Activated effector memory CD4-positive, alpha-beta T cell treated with anti-CD3 and anti-CD28 coated beads, Interleukin-2, amount 50 U/mL, for 16 hours (primary cell): ENCODE measurements at regions not wholly inside any gene's neighbourhood (a gene's known extent, or its start where the extent isn't known, plus 50 kb on each side); places are given as distances from the start of the nearest gene placed in this dataset.

Source experiments
- DNase-seq: peaks from one replicate; pipeline ENCODE4 v3.0.0-alpha.2; 2020

GRCh38 chr10:69684020-69684980, 54.3 kb downstream of the FAM241B start:
- DNase-seq = no peak

- no peak for DNase-seq
These were observed 54.9 kb downstream of the FAM241B start for GRCh38 chr10:69684981-69685353.

- DNase-seq = no peak
These were observed 55.4 kb downstream of the FAM241B start for GRCh38 chr10:69685426-69685801.

GRCh38 chr10:69685802-69686585, 55.9 kb downstream of the FAM241B start:
- no peak for DNase-seq

- DNase-seq = no peak
These were observed 56.8 kb downstream of the FAM241B start for GRCh38 chr10:69686866-69687265.

- no peak for DNase-seq
These were observed 57.4 kb downstream of the FAM241B start for GRCh38 chr10:69687426-69687825.

GRCh38 chr10:69692267-69692666, 62.2 kb downstream of the FAM241B start:
- no peak for DNase-seq

GRCh38 chr10:69692891-69693290, 62.8 kb downstream of the FAM241B start:
- DNase-seq = no peak

- DNase-seq = no peak
These were observed 63.8 kb downstream of the FAM241B start for GRCh38 chr10:69693886-69694285.

- no peak for DNase-seq
These were observed 66.2 kb downstream of the FAM241B start for GRCh38 chr10:69696073-69696731.

GRCh38 chr10:69697006-69697405, 67.0 kb downstream of the FAM241B start:
- no peak for DNase-seq

- no peak for DNase-seq
These were observed 73.2 kb downstream of the FAM241B start for GRCh38 chr10:69703256-69703655.

GRCh38 chr10:69703766-69704630, 74.0 kb downstream of the FAM241B start:
- no peak for DNase-seq

- no peak for DNase-seq
These were observed 79.4 kb downstream of the FAM241B start for GRCh38 chr10:69709366-69709941.

- DNase-seq = no peak
These were observed 80.2 kb downstream of the FAM241B start for GRCh38 chr10:69710008-69710888.

- DNase-seq = no peak
These were observed 82.3 kb downstream of the FAM241B start for GRCh38 chr10:69712342-69712741.

- DNase-seq = no peak
These were observed 84.5 kb downstream of the FAM241B start for GRCh38 chr10:69714572-69714971.

- no peak for DNase-seq
These were observed 85.3 kb downstream of the FAM241B start for GRCh38 chr10:69715156-69715898.

- no peak for DNase-seq
These were observed 85.7 kb upstream of the COL13A1 start for GRCh38 chr10:69715899-69716606.
